NCI-H2107 (cell line): ENCODE measurements at regions not wholly inside any gene's neighbourhood (a gene's known extent, or its start where the extent isn't known, plus 50 kb on each side); places are given as distances from the start of the nearest gene placed in this dataset.
"Not testable (repeated sequence)": the region's sequence is repeated elsewhere in the genome, so short reads cannot be mapped to it uniquely, and the experiment has no call there.

ENCODE experiments used
- DNase-seq: peaks from one replicate; lab custom pipeline; 2025; lab: John Stamatoyannopoulos, UW

DNA sequence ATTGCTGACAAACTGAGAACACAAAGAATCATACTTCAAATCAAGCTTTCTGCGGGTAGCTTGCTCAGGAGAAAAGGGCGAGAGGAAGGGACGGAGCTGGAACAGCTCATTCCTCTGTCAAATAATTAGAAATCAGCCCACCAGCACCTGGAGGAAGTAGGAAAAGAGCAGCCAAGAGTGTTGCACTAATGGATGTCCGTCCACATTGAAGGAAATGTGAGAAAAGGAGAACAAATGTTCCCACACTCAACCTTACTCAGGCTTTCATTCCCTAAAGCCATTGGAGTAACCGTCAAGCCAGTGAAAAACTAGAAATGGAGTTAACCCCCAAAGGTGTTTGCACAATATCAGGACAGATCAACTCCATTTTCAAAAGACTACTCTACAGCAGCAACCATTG lies 233.0 kb upstream of the PRKD1 start:
- no peak for DNase-seq

DNA sequence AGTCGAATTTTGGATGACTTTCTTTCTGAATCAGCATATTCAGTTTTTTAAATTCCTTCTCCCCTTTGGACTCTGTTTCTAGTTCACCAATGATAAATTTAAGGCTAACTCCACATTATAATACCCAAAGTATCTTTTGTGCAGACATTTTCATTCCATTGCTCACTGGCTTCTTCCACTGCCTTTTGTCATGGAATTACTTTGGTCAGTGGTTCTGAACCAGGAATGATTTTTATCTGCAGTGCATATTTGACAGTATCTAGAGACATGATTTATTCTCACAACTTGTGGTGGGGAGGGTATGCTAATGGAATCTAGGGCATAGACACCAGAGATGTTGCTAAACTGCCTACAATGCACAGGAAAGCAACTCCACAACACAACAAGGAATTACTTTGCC lies 234.4 kb upstream of the PRKD1 start:
- DNase-seq = no peak

DNA sequence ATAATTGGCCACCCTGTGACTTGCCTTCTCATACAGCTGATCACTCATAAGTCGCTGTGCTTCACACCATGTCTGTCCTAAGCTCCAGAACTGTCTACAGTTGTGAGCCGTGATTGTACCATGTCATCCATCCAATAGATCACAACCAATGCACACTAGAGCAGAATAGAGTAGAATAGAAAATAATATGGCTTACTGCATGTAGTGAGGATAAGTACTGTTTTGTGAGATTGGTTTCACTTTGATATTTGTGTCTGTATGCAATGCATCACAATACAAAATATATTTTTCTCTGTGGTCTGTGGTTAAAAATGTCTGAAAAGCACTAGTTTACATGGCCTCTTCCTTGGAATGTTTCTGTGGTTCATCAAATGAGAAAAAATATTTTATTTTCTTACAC lies 237.6 kb upstream of the PRKD1 start:
- DNase-seq = no peak

GRCh38 chr14:30177781-30178180 lies 250.1 kb upstream of the PRKD1 start:
- DNase-seq = no peak

DNA sequence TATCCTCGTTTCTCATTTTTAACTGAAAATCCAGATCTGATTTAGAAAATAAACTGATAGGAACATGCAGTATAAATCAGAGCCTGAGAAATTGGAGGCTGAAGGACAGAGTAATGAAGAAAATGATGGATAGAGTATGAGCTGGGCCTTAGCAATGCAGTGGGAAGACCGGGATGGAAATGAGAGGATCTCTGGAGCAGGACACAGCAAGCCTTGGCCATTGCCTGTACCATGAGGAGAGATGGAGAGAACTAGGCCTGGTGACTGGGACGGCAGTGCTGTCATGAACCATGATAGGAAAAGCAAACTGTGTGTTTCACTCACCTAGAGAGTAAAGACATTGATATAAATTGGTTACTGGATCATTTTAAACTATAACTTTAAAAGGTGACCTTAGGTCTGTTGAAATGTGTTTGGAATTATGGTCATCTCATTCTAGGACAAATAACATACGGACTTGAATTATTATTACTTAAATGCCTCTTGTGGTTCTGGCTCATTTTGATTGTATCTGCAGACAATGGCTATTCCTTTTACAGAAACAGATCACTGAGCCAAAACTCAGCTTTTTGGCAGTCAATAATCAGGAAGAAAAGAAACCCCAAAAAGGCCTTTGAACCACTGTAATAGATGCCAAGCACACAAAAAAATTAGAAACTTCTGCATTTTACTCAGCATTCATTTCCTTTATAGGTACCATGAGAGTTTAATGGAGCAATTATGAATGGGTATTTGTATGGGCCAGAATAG lies 251.9 kb upstream of the PRKD1 start:
- no peak for DNase-seq

DNA sequence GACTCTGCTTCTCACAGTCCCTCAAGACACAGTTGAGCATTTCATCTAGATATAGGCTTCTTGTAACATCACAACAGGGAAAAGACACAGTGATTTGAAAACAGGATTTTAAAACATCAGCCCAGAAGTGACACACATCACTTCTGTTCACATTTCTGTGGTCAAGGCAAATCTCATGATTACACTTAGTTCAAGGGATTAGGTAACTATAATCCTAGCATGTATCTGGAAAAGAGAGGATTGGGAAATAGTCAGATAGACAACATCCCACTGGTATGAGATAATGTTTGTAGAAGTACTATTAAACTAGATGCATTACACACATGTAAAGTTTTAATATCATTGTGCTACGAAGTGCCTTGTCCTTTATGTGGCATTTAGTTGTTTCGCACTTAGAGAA lies 252.6 kb upstream of the PRKD1 start:
- no peak for DNase-seq

DNA sequence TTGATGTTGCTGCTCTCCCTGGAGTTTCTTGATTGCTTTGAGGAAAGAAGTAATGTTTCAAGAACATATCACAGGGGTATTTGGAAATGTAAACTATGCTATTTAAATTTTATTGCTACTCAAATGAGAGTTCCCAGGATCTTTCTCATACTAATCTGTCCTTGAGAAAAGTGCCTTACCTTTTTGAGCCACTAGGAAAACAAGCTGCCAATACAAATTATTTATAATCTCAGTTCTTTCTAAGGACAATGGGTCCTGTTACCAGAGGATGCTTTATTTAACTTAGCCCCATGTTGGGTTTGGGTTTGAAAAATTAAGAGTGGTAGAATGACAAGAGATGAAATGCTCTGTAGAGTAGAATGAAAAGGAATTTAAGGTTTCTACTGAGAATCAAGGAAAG lies 258.2 kb upstream of the PRKD1 start:
- no peak for DNase-seq

GRCh38 chr14:30191639-30192279 lies 264.1 kb upstream of the PRKD1 start:
- no peak for DNase-seq

DNA sequence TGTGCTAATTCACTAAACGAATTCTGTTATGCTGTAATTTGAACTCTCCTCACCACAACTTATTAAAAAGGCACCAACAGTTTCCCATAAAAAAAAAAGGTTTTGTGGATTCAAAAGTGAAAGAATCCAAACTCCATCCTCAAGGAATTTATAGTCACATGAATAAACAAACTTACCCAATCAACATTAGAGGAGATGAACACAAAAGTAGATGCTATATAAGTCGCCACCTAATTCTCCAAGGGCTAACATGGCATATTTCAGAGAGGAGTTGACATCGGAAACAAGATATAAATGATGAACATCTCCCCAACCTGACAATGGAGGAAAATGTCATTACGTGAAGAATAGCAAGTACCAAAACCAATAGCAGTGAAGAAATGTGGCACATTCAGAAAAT lies 265.5 kb upstream of the PRKD1 start:
- DNase-seq = no peak

GRCh38 chr14:30193845-30194501 lies 266.3 kb upstream of the PRKD1 start:
- no peak for DNase-seq

DNA sequence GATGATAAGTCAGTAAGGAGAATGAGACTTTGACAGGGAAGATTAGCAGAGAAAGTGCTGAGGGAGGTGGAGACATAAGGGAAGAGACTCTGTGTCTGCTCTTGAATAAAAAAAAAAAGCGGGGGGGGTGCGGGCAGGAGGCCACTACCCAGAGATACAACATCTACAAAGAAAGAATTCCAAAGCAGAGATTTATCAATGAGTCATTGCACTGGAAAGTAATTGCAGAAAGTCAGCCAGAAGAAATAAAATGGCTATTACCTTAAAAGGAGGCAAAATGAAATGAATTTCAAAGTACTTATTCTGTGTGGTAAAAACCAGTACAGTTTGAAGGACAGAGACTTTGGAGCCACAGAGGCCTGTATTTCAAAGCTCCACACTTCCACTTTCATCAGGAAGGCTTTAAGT lies 267.1 kb upstream of the PRKD1 start:
- DNase-seq = no peak

- no peak for DNase-seq
These were observed 268.3 kb upstream of the PRKD1 start for GRCh38 chr14:30195941-30196340.

DNA sequence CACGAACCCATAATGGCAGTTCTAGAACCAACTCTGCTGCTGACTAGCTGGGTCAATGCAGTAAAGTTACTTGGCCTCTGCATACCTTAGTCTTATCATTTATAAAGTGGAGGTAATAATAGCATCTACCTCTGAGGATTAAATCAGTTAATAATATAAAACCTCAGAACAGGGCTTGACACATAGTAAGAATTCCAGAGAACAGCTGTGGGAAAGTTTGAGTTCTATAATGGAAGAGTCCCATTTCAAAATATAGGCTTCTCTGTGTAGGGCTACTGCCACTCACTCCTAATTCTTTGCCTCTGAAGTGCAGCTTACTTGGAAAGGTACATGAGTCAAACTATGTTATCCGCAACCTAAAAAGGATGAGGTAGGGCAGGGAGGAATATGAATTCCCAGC lies 269.2 kb upstream of the PRKD1 start:
- DNase-seq = no peak

GRCh38 chr14:30198720-30199119 lies 271.1 kb upstream of the PRKD1 start:
- DNase-seq = not testable (repeated sequence)

DNA sequence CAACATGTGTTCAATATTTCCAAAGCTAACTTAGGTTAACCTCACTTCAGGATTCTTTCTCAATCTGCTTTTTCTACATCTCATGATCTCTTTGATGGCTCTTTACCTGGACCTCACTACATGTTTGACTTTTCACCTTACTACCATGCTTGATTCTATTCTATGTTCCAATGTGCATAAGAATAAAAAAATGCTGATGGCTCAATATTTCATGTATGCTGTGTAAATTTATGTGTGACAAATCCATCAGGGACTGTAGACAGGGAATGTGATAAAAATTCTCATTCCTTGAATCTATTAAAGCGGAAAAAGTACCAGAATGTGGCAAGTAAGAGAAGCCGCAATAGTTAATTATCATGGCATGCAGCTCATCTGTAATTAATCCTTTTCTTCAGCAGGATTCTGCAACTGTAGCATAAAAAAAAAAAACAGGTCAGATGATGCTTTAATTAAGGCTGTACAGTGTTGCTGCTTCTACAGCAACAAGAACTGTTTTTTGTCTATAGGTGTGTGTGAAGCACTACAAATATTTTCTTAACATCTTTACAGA lies 276.9 kb upstream of the PRKD1 start:
- DNase-seq = no peak

DNA sequence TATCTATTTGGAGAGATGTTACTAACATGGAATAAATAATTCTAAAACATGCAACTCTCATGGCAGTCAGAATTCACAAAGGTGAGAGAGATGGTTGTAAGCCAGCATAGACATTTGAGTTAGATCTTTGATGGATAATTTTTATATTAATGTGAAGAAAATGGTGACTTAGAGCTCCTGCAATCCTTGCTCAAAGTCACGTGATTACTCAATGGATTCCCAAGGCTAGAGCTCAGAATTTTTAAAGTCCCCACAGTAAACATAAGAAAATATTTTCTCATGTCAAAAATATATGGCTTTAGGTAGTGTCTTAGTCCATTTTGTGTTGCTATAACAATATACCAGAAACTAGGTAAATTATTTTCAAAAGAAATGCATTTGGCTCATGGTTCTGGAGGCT lies 281.5 kb upstream of the PRKD1 start:
- no peak for DNase-seq

- DNase-seq = no peak
These were observed 283.0 kb upstream of the PRKD1 start for GRCh38 chr14:30210630-30211029.

DNA sequence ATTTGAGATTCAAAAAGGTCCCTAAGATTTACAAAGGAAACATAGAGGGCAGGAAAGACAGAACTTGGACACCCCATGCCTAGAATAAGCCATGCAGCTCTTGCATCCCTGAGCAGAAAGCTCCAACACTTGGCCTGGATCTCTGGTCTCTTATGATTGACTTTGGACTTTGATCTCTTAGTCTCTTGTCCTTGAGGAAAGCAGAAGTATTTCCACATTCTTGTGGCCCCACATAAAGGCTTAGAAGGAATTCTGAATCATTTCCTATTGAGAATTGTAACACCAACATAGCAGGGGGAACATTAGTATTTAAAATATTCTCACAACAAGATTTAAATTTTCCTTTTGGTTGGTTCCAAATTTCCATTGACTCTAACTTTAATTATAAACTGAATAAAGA lies 283.7 kb upstream of the PRKD1 start:
- DNase-seq = no peak

- no peak for DNase-seq
These were observed 286.4 kb upstream of the PRKD1 start for GRCh38 chr14:30214014-30214413.

DNA sequence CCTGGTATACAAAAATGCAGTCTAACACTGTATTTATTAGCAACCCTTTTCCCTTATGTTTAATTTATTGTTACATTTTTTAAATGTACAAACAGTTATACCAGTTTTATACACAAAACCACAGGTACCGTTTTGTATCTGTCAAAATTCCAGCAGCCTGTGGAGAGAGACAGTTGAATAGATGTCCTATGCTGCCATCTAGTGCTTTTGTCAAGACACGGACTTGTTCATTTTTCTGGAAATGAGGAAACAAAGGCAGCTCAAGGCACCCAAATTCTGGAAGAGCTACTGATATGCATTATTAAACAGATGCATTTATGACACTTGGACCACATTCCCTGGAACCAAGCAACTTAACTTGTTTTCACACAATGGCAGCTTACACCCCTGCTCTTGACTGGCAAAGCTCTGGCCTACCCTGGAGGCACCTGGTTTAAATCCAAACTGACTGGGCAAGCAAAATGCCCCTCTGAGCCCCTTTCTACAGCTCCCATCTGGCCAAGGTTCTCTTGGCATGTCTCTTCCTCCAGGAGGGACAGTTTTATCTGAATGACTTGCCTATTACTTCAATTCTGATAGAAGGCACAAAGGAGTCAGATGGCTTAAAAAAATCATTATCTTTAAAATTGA lies 286.9 kb upstream of the PRKD1 start:
- DNase-seq = peak; percentile 46

DNA sequence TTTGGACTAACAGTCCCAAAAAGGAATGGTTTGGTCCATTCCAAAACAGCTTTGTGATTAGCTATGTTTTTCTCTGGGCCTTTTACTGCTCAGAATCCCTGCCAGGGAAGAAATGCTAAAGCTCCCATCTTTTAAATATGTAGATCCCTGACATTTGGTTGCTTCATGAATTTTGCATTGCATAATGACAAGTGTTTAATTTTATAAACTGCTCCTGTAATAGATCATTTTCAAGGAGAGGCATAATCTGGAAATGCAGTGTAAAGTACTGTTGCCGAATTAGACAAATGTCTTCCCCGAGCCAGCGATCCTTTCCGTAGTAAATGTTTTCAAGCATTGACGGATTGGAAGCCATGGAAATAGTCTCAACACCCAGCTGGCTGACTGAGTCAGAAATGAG lies 291.3 kb upstream of the PRKD1 start:
- DNase-seq = no peak

DNA sequence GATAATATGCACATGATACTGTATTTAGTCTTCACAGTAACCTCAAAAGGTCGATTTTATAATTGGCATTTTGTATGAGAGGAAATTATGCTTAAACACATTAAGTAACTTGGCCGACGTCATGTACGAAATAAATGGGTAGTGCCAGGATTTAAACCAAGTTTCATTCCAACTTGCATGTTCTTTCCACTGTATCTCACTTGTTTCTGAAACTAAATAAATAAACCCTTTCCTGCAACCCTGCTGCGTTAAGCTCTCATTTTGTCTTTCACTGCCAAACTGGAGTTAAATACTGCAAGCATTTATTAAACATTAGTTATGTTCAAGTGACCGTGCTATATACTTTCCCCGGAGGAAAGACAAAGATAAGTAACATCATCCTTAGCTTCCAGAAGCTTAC lies 293.9 kb upstream of the PRKD1 start:
- DNase-seq = no peak

DNA sequence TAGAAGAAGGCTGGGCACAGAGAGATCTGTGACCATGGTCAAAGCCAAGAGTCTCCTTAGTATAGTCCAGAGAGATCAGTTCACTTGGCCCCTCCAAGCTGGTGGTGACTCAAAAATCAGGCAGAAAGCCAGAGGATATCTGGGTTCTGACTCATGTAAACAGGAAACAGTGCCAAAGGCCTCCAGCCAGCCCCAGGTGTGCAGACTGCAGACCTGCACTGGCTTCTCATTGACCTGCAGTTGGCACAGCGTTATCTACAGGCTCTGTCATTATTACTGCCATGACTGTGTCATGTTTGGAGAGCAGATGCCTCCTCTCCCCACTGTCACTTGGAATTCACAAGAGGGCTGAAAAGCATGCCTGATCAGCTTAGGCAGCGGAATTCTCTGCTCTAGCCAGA lies 295.7 kb upstream of the PRKD1 start:
- peak; percentile 14 for DNase-seq
